ENCODE measurements at regions not wholly inside any gene's neighbourhood (a gene's known extent, or its start where the extent isn't known, plus 50 kb on each side); places are given as distances from the start of the nearest gene placed in this dataset.

- H3K9me3 Mint-ChIP-seq (ENCODE audit: insufficient read depth) = no peaks in the 10 kb centered on the region
These were observed 59.7 kb downstream of the TEX35 start for GRCh38 chr1:178572604-178573003.

GRCh38 chr1:178573330-178573729 is 60.4 kb downstream of the TEX35 start:
- H3K79me2 ChIP-seq (ENCODE audit: control insufficient read depth, insufficient read depth, low read length) = peaks cover 49% of the 10 kb centered on the region
- peak overlapping the region; percentile 82 for H3K27ac Mint-ChIP-seq
- H3K9me3 ChIP-seq (ENCODE audit: control extremely low read depth in 1 of 3, control insufficient read depth in 2 of 3, insufficient read depth in 1 of 3, low read length in 2 of 3) = peaks cover 0 to 4% (median 0%) of the 10 kb centered on the region in 3 donors
- CTCF ChIA-PET = interaction anchor here (0.7 to 2.9 kb wide), 17 partner anchors 8 to 429 kb away, joined by 3 to 22 read pairs (median 5); no protein-coding TSS in a partner anchor
- peak overlapping the region; percentile 59 for H3K4me3 Mint-ChIP-seq
- H3K9ac ChIP-seq (ENCODE audit: low read length) = no peak overlapping the region
- no peaks in the 10 kb centered on the region for H4K20me1 ChIP-seq (ENCODE audit: control insufficient read depth, insufficient read depth, low read length, poor library complexity, severe bottlenecking)
- H2AFZ ChIP-seq (ENCODE audit: insufficient read depth, low read depth, low read length, poor library complexity, severe bottlenecking) = no peak overlapping the region
- no peaks in the 10 kb centered on the region for H3K27me3 ChIP-seq (replicated peaks in 1 of 4; ENCODE audit: control extremely low read depth in 1 of 4, control insufficient read depth in 3 of 4, insufficient read depth in 4 of 4, low read length in 3 of 4)
- H3K27ac ChIP-seq (ENCODE audit: low read length in 2 of 2) = peak overlapping the region; percentile 8 to 21
- H3K4me1 ChIP-seq (ENCODE audit: control insufficient read depth in 2 of 2, insufficient read depth in 2 of 2, low read length in 2 of 2) = peaks cover 54 to 63% of the 10 kb centered on the region in 2 donors
- no peaks in the 10 kb centered on the region for H3K9me3 Mint-ChIP-seq (ENCODE audit: insufficient read depth)
- no peak for TF ChIP-seq EZH2 (IDR thresholded peaks at IDR 0.05; ENCODE audit: borderline replicate concordance, insufficient read depth, low read depth, low read length, poor library complexity, severe bottlenecking)
- TF ChIP-seq, protein P1, sequence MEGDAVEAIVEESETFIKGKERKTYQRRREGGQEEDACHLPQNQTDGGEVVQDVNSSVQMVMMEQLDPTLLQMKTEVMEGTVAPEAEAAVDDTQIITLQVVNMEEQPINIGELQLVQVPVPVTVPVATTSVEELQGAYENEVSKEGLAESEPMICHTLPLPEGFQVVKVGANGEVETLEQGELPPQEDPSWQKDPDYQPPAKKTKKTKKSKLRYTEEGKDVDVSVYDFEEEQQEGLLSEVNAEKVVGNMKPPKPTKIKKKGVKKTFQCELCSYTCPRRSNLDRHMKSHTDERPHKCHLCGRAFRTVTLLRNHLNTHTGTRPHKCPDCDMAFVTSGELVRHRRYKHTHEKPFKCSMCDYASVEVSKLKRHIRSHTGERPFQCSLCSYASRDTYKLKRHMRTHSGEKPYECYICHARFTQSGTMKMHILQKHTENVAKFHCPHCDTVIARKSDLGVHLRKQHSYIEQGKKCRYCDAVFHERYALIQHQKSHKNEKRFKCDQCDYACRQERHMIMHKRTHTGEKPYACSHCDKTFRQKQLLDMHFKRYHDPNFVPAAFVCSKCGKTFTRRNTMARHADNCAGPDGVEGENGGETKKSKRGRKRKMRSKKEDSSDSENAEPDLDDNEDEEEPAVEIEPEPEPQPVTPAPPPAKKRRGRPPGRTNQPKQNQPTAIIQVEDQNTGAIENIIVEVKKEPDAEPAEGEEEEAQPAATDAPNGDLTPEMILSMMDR (IDR thresholded peaks at IDR 0.05) = no peak
- peaks cover 0 to 11% of the 10 kb centered on the region in 2 experiments for H3K36me3 ChIP-seq (replicated peaks in 1 of 2; ENCODE audit: control extremely low read depth in 1 of 2, control insufficient read depth in 1 of 2, extremely low read depth in 1 of 2, insufficient read depth in 2 of 2, low read length in 1 of 2)
- no peak overlapping the region for H3K4me3 ChIP-seq (ENCODE audit: control extremely low read depth in 1 of 5, extremely low read depth in 1 of 5, insufficient read depth in 1 of 5, low read depth in 2 of 5, low read length in 4 of 5)
- H3K27me3 Mint-ChIP-seq = no peaks in the 10 kb centered on the region
- WGBS (ENCODE audit: insufficient coverage) = 100% methylated on average over 1 of the region's 3 CpGs
- H3K4me2 ChIP-seq (replicated peaks; ENCODE audit: low read depth, low read length, poor library complexity, severe bottlenecking) = peak overlapping the region; percentile 23
- POLR2A ChIA-PET = interaction anchor here (1.3 kb wide), 1 partner anchor 30 kb away, joined by 6 read pairs; no protein-coding TSS in a partner anchor
- no peak for ATAC-seq (ENCODE audit: low read depth)
- DNase-seq = no peak
- intact Hi-C loops (cut with micrococcal nuclease) = loop anchor here (2.0 kb wide), 1 partner anchor 91 kb away; no protein-coding TSS in a partner anchor
- H3K4me1 Mint-ChIP-seq = peaks cover 68% of the 10 kb centered on the region

More at GRCh38 chr1:178572604-178573003, 59.7 kb downstream of the TEX35 start:
- Histone ChIP-seq H3K27me3 (replicated peaks in 1 of 4; ENCODE audit: control extremely low read depth in 1 of 4, control insufficient read depth in 3 of 4, insufficient read depth in 4 of 4, low read length in 3 of 4) (no peaks in the 10 kb centered on the region), H3K4me1 (ENCODE audit: control insufficient read depth in 2 of 2, insufficient read depth in 2 of 2, low read length in 2 of 2) (peaks cover 47 to 57% of the 10 kb centered on the region in 2 donors), H3K4me2 (replicated peaks; ENCODE audit: low read depth, low read length, poor library complexity, severe bottlenecking) (peak overlapping the region; percentile 17), H3K9ac (ENCODE audit: low read length) (no peak overlapping the region), H3K9me3 (ENCODE audit: control extremely low read depth in 1 of 3, control insufficient read depth in 2 of 3, insufficient read depth in 1 of 3, low read length in 2 of 3) (peaks cover 0 to 4% (median 0%) of the 10 kb centered on the region in 3 donors), H3K4me3 (ENCODE audit: control extremely low read depth in 1 of 5, extremely low read depth in 1 of 5, insufficient read depth in 1 of 5, low read depth in 2 of 5, low read length in 4 of 5) (no peak overlapping the region), H3K79me2 (ENCODE audit: control insufficient read depth, insufficient read depth, low read length) (peaks cover 49% of the 10 kb centered on the region), H3K27ac (ENCODE audit: low read length in 2 of 2) (peak overlapping the region in 1 of 2 donors; percentile 21), H4K20me1 (ENCODE audit: control insufficient read depth, insufficient read depth, low read length, poor library complexity, severe bottlenecking) (no peaks in the 10 kb centered on the region), H2AFZ (ENCODE audit: insufficient read depth, low read depth, low read length, poor library complexity, severe bottlenecking) (no peak overlapping the region), H3K36me3 (replicated peaks in 1 of 2; ENCODE audit: control extremely low read depth in 1 of 2, control insufficient read depth in 1 of 2, extremely low read depth in 1 of 2, insufficient read depth in 2 of 2, low read length in 1 of 2) (peaks cover 0 to 11% of the 10 kb centered on the region in 2 experiments)
- H3K27ac Mint-ChIP-seq = peak overlapping the region; percentile 82
- ChIA-PET CTCF (interaction anchor here (0.8 to 2.9 kb wide), 17 partner anchors 8 to 430 kb away, joined by 3 to 22 read pairs (median 5); no protein-coding TSS in a partner anchor), POLR2A (interaction anchor here (1.1 to 1.3 kb wide), 2 partner anchors 30 to 152 kb away, joined by 3 to 6 read pairs; no protein-coding TSS in a partner anchor)
- no peaks in the 10 kb centered on the region for H3K27me3 Mint-ChIP-seq
- H3K4me1 Mint-ChIP-seq = peaks cover 67% of the 10 kb centered on the region
- DNase-seq (peak; percentile 41), ATAC-seq (ENCODE audit: low read depth) (no peak)
- peak overlapping the region; percentile 18 for H3K4me3 Mint-ChIP-seq
- TF ChIP-seq, protein P1 (IDR thresholded peaks at IDR 0.05) = no peak
- no peak for TF ChIP-seq EZH2 (IDR thresholded peaks at IDR 0.05; ENCODE audit: borderline replicate concordance, insufficient read depth, low read depth, low read length, poor library complexity, severe bottlenecking)
- intact Hi-C loops (cut with micrococcal nuclease) = loop anchor here (2.0 kb wide), 1 partner anchor 92 kb away; no protein-coding TSS in a partner anchor
